KMS-11 (cell line): ENCODE measurements at regions not wholly inside any gene's neighbourhood (a gene's known extent, or its start where the extent isn't known, plus 50 kb on each side); places are given as distances from the start of the nearest gene placed in this dataset.
"Not testable (repeated sequence)": the region's sequence is repeated elsewhere in the genome, so short reads cannot be mapped to it uniquely, and the experiment has no call there.

Source experiments
- H2AFZ ChIP-seq: fragments of 200-600 bp; sonication (generic); 2 replicates; pipeline ENCODE4 v1.6.1; 2016; ENCODE audit warnings: antibody characterized with exemption, mixed run types, low read depth
- H3K27ac ChIP-seq: fragments of 200-600 bp; sonication (generic); 2 replicates; pipeline ENCODE4 v1.6.1; 2016; ENCODE audit warnings: mild to moderate bottlenecking, mixed run types
- H3K27me3 ChIP-seq: fragments of 200-600 bp; sonication (generic); 2 replicates; pipeline ENCODE4 v1.6.1; 2017; ENCODE audit warnings: mild to moderate bottlenecking, low read depth, mixed run types, moderate library complexity; ENCODE audit not compliant: insufficient read depth
- H3K36me3 ChIP-seq: fragments of 200-600 bp; sonication (generic); 2 replicates; pipeline ENCODE4 v1.6.1; 2017; ENCODE audit warnings: mild to moderate bottlenecking, mixed run types; ENCODE audit not compliant: insufficient read depth
- H3K4me1 ChIP-seq: fragments of 200-600 bp; sonication (generic); 2 replicates; pipeline ENCODE4 v1.6.1; 2016; ENCODE audit warnings: mild to moderate bottlenecking, low read depth, mixed run types; ENCODE audit not compliant: poor library complexity, severe bottlenecking
- H3K4me2 ChIP-seq: fragments of 200-600 bp; sonication (generic); 2 replicates; pipeline ENCODE4 v1.7.0; 2016; ENCODE audit warnings: mild to moderate bottlenecking, mixed run types
- H3K4me3 ChIP-seq: fragments of 200-600 bp; sonication (generic); IDR thresholded peaks from 2 replicates; pipeline ENCODE4 v1.6.1; 2017; ENCODE audit warnings: low read depth, low read length, mixed read lengths; ENCODE audit not compliant: insufficient read depth
- H3K79me2 ChIP-seq: fragments of 200-600 bp; sonication (generic); 2 replicates; pipeline ENCODE4 v1.6.1; 2016; ENCODE audit warnings: low read depth, mixed run types; ENCODE audit not compliant: insufficient read depth
- H3K9ac ChIP-seq: fragments of 200-600 bp; sonication (generic); 2 replicates; pipeline ENCODE4 v1.6.1; 2016; ENCODE audit warnings: mild to moderate bottlenecking, mixed run types
- H4K20me1 ChIP-seq: fragments of 200-600 bp; sonication (generic); 2 replicates; pipeline ENCODE4 v1.6.1; 2016; ENCODE audit warnings: mild to moderate bottlenecking, mixed run types; ENCODE audit not compliant: insufficient read depth
- TF ChIP-seq, protein P1 (sequence below): fragments of 200-600 bp; sonication (generic); conservative IDR thresholded peaks from 2 replicates; pipeline ENCODE4 v1.6.1; 2017; ENCODE audit warnings: low read depth, mild to moderate bottlenecking, antibody characterized with exemption, low read length, moderate library complexity, mixed read lengths

DNA sequence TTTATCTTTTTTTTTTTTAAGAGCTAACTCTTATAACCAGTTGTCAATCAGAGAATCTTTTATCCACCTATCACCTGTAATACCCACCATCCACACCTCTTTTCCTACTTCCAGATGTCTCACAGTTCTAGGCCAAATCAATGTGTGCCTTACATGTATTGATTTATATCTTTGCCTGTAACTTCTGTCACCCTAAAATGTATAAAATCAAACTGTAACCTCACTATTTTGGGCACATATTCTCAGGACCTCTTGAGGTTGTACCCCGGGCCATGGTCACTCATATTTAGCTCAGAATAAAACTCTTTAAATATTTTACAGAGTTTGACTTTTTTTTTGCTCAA, 404.7 kb upstream of the RORB start:
- Histone ChIP-seq H3K4me2 (no peak overlapping the region), H3K4me1 (no peaks in the 10 kb centered on the region), H3K79me2 (no peaks in the 10 kb centered on the region), H3K9ac (no peak overlapping the region), H2AFZ (no peak overlapping the region), H3K4me3 (no peak overlapping the region), H3K36me3 (no peaks in the 10 kb centered on the region), H3K27ac (no peak overlapping the region), H4K20me1 (no peaks in the 10 kb centered on the region), H3K27me3 (no peaks in the 10 kb centered on the region)
- TF ChIP-seq, protein P1, sequence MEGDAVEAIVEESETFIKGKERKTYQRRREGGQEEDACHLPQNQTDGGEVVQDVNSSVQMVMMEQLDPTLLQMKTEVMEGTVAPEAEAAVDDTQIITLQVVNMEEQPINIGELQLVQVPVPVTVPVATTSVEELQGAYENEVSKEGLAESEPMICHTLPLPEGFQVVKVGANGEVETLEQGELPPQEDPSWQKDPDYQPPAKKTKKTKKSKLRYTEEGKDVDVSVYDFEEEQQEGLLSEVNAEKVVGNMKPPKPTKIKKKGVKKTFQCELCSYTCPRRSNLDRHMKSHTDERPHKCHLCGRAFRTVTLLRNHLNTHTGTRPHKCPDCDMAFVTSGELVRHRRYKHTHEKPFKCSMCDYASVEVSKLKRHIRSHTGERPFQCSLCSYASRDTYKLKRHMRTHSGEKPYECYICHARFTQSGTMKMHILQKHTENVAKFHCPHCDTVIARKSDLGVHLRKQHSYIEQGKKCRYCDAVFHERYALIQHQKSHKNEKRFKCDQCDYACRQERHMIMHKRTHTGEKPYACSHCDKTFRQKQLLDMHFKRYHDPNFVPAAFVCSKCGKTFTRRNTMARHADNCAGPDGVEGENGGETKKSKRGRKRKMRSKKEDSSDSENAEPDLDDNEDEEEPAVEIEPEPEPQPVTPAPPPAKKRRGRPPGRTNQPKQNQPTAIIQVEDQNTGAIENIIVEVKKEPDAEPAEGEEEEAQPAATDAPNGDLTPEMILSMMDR = no peak

DNA sequence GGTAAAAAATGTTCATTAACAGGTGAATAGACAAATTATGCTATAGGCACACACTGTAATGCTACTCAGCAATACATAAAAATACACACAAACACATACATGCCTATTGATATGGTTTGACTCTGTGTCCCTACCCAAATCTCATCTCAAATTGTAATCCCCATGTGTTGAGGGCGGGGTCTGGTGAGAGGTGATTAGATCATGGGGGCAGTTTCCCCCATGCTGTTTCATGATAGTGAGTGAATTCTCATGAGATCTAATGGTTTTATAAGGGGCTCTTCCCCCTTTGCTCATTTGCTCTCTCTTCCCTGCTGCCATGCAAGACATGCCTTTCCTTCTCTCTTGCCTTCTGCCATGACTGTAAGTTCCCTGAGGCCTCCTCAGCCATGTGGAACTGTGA, 403.1 kb upstream of the RORB start:
- not testable (repeated sequence) for H2AFZ ChIP-seq

GRCh38 chr9:74094766-74095165, 402.4 kb upstream of the RORB start:
- Histone ChIP-seq H4K20me1 (no peaks in the 10 kb centered on the region), H3K27ac (no peak overlapping the region), H3K27me3 (no peaks in the 10 kb centered on the region), H3K4me3 (no peak overlapping the region), H3K4me2 (no peak overlapping the region), H2AFZ (no peak overlapping the region), H3K36me3 (no peaks in the 10 kb centered on the region), H3K4me1 (no peaks in the 10 kb centered on the region), H3K79me2 (no peaks in the 10 kb centered on the region), H3K9ac (no peak overlapping the region)
- TF ChIP-seq, protein P1 = no peak

More for the DNA sequence above, 403.1 kb upstream of the RORB start:
- H3K4me1 ChIP-seq, H4K20me1 ChIP-seq, H3K9ac ChIP-seq, H3K27ac ChIP-seq, H3K36me3 ChIP-seq, H3K27me3 ChIP-seq, H3K4me3 ChIP-seq, H3K79me2 ChIP-seq, H3K4me2 ChIP-seq: not testable (repeated sequence)

- Histone ChIP-seq H3K79me2 (no peaks in the 10 kb centered on the region), H3K9ac (no peak overlapping the region), H3K36me3 (no peaks in the 10 kb centered on the region), H3K27ac (no peak overlapping the region), H3K4me3 (no peak overlapping the region), H3K4me1 (no peaks in the 10 kb centered on the region), H3K27me3 (no peaks in the 10 kb centered on the region), H3K4me2 (no peak overlapping the region), H2AFZ (no peak overlapping the region), H4K20me1 (no peaks in the 10 kb centered on the region)
- TF ChIP-seq, protein P1 = no peak
These were observed 401.2 kb upstream of the RORB start for GRCh38 chr9:74095925-74096324.

- no peak overlapping the region for H3K4me2 ChIP-seq
- no peaks in the 10 kb centered on the region for H3K36me3 ChIP-seq
- no peak overlapping the region for H2AFZ ChIP-seq
- H3K79me2 ChIP-seq = no peaks in the 10 kb centered on the region
- no peaks in the 10 kb centered on the region for H4K20me1 ChIP-seq
- H3K4me3 ChIP-seq = no peak overlapping the region
- no peak overlapping the region for H3K27ac ChIP-seq
- TF ChIP-seq, protein P1 = no peak
- no peaks in the 10 kb centered on the region for H3K4me1 ChIP-seq
- H3K27me3 ChIP-seq = no peaks in the 10 kb centered on the region
- H3K9ac ChIP-seq = no peak overlapping the region
These were observed 400.7 kb upstream of the RORB start for GRCh38 chr9:74096420-74096819.
